HG03521 (cell line): ENCODE measurements at regions not wholly inside any gene's neighbourhood (a gene's known extent, or its start where the extent isn't known, plus 50 kb on each side); places are given as distances from the start of the nearest gene placed in this dataset.

Experiments used
- ATAC-seq: cut with Tn5 transposase; IDR thresholded peaks from one replicate; pipeline ENCODE4 v1.9.1; 2021; ENCODE audit warnings: mild to moderate bottlenecking, moderate library complexity; ENCODE audit not compliant: unreplicated experiment

GRCh38 chr20:24738058-24738775 is 210.9 kb upstream of the CST7 start:
- no peak for ATAC-seq

- ATAC-seq, result no peak
Observed at GRCh38 chr20:24738981-24739633, 210.0 kb upstream of the CST7 start.

- no peak for ATAC-seq
Observed at GRCh38 chr20:24739746-24740145, 209.3 kb upstream of the CST7 start.

- no peak for ATAC-seq
Observed at GRCh38 chr20:24741493-24742072, 207.5 kb upstream of the CST7 start.

- no peak for ATAC-seq
Observed at GRCh38 chr20:24742436-24742835, 206.6 kb upstream of the CST7 start.

- ATAC-seq, result no peak
Observed at GRCh38 chr20:24742989-24743388, 206.1 kb upstream of the CST7 start.

- no peak for ATAC-seq
Observed at GRCh38 chr20:24743641-24744040, 205.4 kb upstream of the CST7 start.

- ATAC-seq, result no peak
Observed at GRCh38 chr20:24744747-24745146, 204.3 kb upstream of the CST7 start.

GRCh38 chr20:24745206-24745605 is 203.9 kb upstream of the CST7 start:
- ATAC-seq, result no peak

GRCh38 chr20:24745617-24746350 is 203.3 kb upstream of the CST7 start:
- ATAC-seq, result no peak

GRCh38 chr20:24746351-24746685 is 202.8 kb upstream of the CST7 start:
- ATAC-seq, result no peak

GRCh38 chr20:24747010-24747712 is 201.9 kb upstream of the CST7 start:
- ATAC-seq, result no peak

GRCh38 chr20:24747881-24748595 is 201.0 kb upstream of the CST7 start:
- ATAC-seq, result no peak

GRCh38 chr20:24751551-24751950 is 197.5 kb upstream of the CST7 start:
- no peak for ATAC-seq

- no peak for ATAC-seq
Observed at GRCh38 chr20:24752612-24753011, 196.5 kb upstream of the CST7 start.

- ATAC-seq, result no peak
Observed at GRCh38 chr20:24753130-24753529, 195.9 kb upstream of the CST7 start.

GRCh38 chr20:24754691-24755090 is 194.4 kb upstream of the CST7 start:
- no peak for ATAC-seq

GRCh38 chr20:24755411-24755922 is 193.6 kb upstream of the CST7 start:
- ATAC-seq, result no peak

GRCh38 chr20:24756292-24757025 is 192.6 kb upstream of the CST7 start:
- ATAC-seq, result no peak
